ENCODE measurements at regions not wholly inside any gene's neighbourhood (a gene's known extent, or its start where the extent isn't known, plus 50 kb on each side); places are given as distances from the start of the nearest gene placed in this dataset.

DNA sequence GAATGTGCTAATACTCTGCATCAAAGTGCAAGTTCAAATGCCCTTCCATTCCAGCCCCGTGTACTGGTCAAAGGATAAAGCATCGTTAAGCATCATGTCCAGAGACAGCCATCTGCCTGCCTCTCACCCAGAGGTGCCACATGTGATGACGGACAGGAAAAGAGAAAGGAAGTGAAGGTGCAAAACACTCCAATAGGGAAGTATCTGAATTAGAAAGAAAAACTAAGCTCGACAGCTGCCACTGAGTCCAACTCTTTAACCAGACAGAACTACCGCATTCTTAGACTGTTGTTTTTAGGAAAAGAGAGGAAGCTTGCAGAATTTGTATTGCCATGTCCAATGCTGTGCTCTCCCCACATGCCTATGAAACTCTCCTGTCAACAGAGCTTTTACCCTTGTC lies 465.0 kb upstream of the SOX5 start:
- DNase-seq (ENCODE audit: low spot score), result no peak

DNA sequence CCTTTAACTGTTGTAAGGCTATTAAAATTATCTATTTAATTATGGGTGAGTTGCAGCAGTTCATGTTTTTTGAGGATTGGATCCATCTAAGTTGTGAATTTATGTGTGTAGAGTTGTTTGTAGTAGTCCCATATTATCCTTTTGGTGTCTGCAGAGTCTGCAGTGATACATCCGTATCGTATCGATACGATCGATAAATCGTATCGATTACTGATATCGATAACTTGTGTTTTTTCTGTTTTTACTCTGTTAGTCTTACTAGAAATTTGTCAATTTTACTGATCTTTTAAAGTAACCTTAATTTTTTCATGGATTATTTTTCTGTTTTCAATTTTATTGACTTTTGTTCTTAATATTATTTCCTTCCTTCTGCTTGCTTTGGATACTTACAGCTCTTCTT lies 462.5 kb upstream of the SOX5 start:
- no peak for DNase-seq (ENCODE audit: low spot score)

DNA sequence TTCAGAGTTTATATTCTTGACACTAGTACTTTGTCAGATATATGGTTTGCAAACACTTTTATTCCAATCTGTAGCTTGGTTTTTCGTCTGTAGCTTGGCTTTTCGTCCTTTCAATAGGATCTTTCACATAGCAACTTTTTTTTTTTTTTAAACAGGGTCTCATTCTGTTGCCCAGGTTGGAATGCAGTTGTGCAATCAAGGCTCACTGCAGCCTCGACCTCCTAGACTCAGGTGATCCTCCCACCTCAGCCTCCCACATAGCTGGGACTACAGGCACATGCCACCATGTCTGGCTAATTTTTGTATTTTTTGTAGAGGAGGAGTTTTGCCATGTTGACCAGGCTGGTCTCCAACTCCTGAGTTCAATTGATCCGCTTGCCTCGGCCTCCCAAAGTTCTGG lies 460.4 kb upstream of the SOX5 start:
- DNase-seq (ENCODE audit: low spot score), result no peak

DNA sequence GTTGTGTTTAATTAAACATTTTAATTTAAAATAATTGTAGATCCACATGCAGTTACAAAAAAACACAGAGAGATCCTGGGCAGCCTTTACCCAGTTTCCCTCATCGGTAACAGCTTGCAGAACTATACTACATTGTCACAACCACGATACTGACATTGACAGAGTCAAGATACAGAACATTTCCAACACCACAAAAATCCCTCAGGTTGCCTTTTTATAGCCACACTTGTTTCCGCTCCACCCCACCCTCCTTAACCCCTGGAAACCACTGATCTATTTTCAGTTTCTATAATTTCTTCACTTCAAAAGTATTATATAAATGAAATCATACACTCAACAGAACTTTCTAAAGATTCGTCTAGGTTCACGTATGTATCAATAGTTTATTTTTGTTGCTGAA lies 458.8 kb upstream of the SOX5 start:
- no peak for DNase-seq (ENCODE audit: low spot score)

DNA sequence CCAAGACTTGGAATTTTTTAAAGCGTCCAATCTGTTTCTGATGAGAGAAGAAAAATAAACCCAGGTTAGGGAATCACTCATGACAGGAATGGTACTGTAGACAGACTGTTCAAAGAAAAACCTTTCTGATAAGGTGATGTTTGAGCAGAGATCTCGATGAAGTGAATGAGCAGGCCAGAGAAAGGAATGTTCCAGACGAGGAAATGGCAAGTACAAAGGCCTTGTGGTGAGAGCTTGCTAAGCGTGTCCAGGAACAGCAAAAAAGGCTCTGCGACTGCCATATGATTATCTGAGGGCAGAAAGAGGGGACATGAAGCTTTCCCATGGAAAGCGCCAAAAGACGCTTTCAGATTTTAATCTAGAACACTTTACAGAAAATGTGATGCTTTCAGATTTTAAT lies 458.4 kb upstream of the SOX5 start:
- no peak for DNase-seq (ENCODE audit: low spot score)

DNA sequence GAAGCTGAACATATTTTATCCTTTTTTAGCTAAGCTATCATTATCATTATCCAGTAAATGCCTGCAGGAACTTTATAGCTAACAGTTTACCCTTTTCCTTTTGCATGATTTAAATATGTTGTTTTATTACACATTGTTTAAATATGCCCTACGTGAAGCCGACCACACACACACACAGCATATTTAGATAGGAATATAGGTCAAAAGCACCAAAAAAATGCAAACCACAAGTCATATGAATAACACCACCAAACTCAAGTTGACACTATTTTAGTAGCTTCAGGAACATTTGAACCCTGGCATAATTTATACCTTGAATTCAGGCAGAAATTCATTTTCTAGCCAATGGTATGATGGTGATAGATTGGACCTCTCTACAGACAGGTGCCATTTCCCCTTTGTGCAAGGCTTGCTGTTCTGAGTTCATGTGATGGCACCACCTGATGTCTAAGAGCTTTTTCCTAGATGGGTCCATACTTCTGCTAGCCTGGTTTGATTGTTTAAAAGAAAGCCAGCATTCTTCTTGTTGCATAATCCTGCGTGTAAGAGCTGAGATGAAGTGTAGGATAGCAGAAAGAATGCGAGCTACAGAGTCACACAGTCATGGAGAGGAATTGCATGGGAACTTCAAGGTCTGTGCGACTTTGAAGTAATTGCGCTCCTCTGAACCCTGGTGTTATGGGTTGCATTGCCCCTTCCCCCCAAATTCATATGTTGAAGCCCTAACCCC lies 454.8 kb upstream of the SOX5 start:
- DNase-seq (ENCODE audit: low spot score), result no peak

DNA sequence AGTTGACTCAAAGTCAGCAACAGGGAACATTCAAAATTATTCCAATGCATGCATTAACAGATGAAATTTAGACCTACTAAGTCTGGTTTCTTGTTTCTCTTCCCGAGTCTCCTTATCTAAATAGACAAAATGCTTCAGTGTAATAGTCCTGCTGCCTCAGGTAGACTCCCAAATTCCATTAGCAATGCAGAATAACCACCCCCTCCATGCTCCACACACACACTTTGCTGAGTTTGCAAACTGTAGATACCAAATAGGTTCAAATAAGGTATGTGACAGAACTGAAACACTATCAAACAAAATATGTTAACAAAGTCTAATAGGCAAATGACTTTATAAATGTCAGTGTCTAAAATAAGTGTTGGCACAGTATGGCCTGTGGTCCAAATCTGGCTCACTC lies 451.1 kb upstream of the SOX5 start:
- DNase-seq (ENCODE audit: low spot score), result no peak

DNA sequence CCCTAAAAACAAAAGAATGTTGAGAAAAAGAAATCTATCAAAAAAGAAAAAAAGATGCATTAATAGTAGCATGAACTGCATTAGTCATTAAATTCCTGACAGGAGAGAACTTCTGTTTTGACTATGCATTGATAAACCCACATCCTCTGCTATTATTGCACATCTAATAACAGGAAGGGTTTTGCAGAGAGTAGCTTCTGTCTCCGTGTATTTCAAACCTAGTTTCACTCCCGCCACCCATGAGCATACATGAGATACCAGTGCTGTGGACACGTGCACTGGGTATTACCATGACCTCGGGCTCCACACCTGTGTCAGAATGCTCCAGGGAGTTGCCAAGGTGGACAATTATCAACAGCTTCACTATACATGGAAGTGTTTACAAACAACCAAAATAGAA lies 449.1 kb upstream of the SOX5 start:
- DNase-seq (ENCODE audit: low spot score), result no peak

DNA sequence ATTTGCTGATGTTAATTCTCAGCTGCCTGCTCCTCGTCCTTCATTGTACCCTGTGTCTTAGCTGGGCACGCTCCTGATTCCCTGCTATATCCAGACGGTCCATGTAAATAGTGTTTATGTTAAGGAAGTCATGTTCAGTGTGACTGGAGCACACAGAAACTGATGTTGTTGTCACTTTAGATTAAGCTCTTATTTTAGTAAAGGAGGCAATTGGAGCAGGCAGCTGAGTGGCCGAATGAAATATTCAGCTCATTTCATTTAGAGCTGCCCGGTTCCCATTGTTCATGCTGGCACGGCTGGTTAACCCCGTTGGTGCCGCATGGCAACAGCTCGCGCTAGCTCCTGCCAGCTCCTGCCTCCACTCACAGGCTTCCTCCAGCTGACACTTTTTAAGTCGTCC lies 446.8 kb upstream of the SOX5 start:
- no peak for DNase-seq (ENCODE audit: low spot score)

DNA sequence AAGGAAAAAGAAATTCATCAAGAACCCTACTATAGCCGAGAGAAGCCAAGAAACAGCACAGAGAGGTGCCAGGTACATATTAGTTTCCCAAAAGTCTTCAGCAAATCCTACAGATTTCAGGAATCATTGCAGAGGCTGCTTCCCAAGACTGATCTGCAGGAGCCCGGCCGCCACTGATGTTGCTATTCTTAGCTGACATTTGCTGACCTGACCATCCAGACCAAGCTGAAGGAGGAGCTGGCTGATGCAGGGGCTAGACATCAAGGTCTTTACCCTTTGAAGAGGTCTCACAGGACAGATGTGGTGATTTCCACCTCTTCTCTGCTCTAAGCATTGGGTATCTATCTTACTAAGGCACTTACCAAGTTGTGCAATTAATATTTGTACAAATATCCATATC lies 444.8 kb upstream of the SOX5 start:
- no peak for DNase-seq (ENCODE audit: low spot score)

DNA sequence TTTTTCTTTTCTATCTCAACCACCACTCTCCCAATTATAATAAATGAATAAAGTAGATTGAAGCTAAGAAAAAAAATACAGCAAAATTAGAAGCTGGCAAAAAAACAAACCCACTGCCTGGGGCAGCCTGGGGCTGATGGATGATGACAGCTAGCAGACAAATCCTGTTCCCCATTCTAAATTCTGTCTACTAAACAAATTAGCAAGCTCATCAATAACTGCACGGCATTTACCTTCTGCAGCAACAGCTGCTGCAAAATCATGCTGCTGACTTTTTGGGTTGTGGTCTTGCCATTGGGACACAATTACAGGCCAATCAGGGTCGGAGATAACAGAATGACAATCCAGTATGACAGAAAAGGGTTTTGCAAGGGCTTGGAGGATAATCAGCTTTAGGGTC lies 443.6 kb upstream of the SOX5 start:
- DNase-seq (ENCODE audit: low spot score), result no peak

DNA sequence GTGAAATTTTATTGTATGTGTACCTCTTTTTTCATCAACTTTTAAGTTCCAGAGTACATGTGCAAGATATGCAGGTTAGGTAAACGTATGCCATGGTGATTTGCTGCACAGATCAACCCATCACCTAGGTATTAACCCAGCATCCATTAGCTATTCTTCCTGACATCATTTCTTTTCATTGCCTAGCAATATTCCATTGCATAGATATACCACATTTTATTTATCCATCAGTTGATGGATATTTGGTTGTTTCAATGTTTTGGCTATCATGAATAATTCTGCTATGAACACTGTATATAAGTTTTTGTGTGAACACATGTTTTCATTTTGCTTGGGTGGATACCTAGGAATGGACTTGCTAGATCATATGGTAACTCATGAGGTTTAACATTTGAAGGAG lies 439.9 kb upstream of the SOX5 start:
- no peak for DNase-seq (ENCODE audit: low spot score)

DNA sequence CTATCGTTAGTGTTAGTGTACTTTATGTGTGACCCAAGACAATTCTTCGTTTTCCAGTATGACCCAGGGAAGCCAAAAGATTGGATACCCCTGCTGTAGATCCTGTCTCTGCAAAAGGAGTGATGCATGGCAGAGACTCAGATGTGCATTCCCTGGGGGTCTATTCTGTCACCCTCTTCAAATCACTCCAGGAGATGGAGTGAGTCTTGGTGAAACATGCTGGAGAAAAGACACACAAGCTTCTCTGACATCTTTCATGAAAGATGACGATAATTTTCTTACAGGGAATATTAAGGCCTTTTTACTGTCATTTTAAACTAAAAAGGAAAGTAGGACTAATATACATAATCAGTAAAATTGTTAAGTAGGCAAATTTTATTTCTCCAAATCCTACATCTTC lies 437.9 kb upstream of the SOX5 start:
- DNase-seq (ENCODE audit: low spot score), result no peak

DNA sequence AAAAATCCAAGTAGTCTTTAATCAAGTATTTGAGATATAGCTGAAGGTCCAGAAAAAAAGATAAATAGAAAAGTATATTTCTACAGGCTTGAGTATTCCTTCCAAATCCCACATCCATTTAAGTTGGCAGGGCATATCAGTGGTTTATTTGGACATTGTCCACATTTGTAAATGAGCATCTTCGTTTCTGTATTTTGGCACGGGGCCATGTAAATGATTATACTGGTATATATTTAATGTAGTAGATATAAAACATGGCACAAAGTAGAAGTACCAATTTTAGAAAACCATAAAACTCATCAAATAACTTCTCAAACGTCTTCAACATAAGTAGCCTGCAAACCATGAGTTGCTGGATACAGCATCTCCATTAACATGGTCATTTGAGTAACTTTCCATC lies 437.4 kb upstream of the SOX5 start:
- no peak for DNase-seq (ENCODE audit: low spot score)

DNA sequence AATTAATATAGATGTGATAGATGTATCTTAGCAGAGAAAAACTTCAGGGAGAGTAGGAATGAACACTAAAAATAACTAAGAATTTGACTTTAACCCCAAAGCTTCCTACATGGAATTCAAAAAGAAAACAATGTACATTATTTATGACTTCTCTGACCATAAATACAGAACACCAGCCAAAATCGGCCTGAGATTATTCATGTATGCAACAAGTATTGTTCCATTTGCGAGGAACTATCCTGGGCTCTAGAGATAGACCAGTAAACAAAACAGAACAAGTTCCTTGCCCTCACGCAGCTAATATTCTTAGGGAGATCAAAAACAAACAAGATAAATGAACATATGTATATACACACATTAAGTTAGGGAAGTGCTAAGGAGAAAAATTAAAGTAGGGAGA lies 432.3 kb upstream of the SOX5 start:
- DNase-seq (ENCODE audit: low spot score), result no peak

DNA sequence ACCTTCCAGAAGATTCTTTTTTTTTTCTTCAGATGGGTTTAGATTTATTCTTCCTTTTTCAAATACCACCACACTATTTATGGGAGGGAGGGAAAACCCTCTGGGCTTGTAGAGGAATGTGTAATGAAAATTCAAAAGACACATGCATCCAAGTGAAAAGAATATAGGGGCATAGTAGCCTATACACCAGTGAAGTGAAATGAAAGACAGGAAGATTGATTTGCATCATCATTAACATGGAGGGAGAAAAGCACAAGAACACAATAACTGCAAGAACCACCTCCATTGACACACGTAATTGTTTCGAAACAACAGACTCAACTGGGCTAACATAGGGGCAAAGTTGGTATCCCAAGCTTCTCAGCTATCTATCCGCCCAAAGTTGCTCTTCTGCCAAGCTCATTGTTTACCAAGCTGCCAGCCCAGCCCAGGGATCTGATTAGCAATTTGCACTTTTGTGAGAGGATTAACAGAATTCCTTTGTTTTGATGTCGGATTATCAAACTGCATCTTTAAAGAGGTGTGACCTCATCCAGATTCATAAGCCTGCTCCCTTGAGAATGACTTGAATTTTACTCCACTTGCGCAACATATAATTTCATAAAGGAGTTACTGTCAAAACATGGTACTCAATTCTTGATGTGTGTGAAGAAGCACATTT lies 430.5 kb upstream of the SOX5 start:
- no peak for DNase-seq (ENCODE audit: low spot score)

DNA sequence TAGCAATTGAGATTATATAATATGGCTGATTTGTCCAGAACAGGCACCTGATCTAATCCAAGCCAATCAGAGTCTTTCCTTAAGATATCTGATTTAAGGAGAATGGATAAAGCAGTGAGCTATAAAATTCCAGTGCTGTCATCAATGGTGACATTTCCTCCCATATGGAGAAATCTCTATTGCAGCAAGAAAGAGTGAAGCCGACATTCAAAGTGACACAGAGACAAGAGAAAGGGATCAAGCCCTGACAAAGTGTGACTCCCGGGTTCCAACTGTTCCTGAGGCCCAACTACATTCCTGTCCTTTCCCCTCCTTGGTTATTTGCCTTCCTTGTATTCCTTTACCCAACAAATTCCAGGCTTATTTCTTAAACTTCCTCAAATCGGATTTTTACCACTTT lies 430.0 kb upstream of the SOX5 start:
- DNase-seq (ENCODE audit: low spot score), result no peak

DNA sequence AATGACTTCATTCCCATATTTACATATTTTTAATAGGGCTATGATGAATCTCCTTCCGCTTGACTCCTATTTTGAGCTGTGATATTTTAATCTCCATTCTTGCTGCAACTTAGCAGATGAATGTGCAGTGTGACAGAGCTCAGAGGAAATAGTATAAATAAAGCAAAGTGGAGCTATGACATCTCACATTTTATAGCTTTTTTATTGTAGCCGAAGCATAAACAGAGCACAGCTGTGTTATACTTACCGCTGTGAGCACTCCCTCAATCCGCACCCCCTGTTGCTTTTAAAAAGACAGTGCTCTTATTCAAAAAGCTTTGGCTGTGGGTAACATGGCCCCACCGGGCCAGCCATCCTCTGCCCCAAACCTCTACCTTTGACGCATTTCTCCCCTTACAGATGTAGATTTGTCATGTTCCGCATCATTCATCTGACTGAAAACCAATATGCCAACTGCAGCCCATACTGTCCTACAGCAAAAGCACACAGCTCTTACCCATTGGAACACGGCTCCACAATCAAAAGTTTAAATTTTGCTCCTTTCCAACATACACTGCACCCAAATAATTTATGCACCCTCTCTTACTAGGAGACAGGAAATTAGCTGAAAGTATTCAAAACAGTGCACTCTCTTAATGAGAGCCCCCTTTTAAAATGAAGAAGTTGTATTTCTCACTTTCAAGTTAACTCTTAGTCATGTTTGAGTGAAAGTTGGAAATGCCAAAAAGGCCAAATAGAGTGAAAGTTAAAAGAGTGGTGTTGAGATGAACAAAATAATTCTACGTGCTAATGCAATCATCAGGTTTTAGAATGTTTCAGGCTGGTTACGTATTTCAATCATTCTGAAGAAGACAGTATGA lies 429.3 kb upstream of the SOX5 start:
- DNase-seq (ENCODE audit: low spot score), result no peak

DNA sequence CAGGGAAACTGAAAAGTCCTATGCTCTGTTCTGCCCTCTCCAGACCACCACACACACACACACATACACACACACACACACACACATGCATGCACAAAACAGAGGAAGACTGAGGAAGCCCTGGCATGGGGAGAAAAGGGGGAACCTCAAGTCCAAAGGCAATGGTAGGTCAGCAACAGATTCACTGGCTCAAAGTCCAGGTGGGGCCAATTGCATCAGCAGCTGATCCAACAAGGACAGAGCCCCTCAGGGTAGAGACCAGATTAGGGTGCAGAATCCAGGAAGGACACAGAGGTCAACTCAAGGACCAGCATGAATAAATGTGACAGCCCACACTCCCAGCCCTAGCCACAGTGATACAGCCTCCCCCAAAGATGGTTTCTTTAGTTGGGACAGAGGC lies 425.0 kb upstream of the SOX5 start:
- DNase-seq (ENCODE audit: low spot score), result no peak

DNA sequence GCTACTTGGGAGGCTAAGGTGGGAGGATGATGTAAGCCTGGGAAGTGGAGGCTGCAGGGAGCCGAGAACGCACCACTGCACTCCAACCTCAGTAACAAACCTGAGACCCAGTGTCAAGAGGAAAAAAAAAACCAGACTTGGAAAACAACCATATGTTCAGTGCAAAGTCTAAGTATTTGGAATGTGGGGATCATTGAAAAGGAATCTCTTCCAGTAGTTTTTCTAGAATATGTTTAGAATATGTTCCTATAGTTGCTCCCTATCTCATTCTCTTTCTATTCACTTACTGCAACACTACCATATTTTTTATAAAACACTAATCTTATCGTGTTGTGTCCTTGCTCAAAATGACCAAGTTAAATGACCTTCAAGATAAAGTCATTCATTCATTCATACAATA lies 423.5 kb upstream of the SOX5 start:
- DNase-seq (ENCODE audit: low spot score), result no peak

DNA sequence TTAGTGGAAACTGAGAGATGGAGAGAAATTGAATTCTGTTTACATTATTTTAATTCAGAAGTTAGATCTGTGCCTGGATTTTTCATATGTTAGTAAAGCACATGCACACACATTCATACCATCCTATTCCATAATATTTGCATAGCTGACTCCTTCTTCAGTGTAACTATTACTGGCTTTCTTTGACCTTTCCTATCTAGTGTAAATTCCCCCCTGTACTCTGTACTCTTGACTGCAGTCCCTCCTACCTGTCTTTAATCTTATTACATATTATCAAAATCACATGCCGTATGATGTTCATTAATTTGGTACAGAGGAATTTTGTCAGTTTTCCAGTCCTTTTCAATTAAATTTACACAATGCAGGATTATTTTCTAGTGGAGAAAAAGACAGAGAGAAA lies 417.0 kb upstream of the SOX5 start:
- no peak for DNase-seq (ENCODE audit: low spot score)

DNA sequence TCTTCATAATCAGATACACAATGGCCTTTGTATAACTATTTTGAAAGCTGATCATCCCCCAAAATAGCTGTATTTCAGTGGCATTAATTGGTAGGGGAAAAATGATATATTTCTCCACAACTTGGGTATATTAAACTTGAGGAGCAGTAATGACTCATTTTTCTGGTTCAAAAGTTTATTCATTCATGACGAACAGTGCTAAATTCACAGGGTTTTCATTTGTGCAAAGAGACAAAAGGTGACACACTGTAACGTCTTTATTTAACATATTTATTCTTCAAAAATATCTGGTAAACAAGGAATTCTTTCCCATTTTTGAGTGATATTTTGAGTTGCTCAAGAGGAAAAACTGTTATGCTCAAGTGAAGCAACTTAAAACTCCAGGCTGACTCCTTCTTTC lies 415.5 kb upstream of the SOX5 start:
- DNase-seq (ENCODE audit: low spot score), result no peak

DNA sequence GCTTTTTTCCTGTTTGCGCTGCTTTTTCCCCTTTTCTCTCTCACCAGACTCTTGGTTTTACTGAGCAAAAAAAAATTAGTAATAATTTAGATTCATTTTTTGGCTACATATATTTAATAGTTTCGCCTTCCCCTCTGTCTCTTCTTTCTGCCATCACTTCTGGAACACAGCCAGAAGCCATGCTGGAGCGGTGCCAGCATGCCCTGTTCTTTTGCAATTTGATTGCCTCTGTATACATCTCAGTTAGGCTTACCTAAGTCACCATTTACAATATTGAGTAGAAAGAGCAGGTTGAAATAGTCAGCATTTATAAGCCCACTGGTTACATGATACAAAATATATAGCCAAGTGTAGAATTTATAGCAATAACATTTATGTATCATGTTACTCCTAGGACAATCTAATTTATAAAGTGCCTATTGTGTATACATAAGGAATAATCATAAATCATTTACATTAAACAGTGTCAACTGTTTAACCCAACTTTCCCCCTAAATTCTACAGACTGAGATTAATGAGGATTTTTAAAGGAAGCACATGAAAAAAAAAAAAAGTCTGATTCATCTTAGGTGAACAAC lies 413.8 kb upstream of the SOX5 start:
- no peak for DNase-seq (ENCODE audit: low spot score)

Measured in AG08395 (cell line).